Lower leg skin (tissue), 3 donors: ENCODE measurements at regions not wholly inside any gene's neighbourhood (a gene's known extent, or its start where the extent isn't known, plus 50 kb on each side); places are given as distances from the start of the nearest gene placed in this dataset.
"Not testable (repeated sequence)": the region's sequence is repeated elsewhere in the genome, so short reads cannot be mapped to it uniquely, and the experiment has no call there.

Source experiments
- CTCF ChIP-seq, 3 donors: fragments of 450-650 bp; IDR thresholded peaks; one replicate each; pipeline ENCODE4 v1.5.1; 2016; ENCODE audit warnings: antibody characterized with exemption in 3 of 3, mild to moderate bottlenecking in 3 of 3, moderate library complexity in 2 of 3
- POLR2A ChIP-seq, 2 donors: fragments of 450-650 bp; IDR thresholded peaks; one replicate each; pipeline ENCODE4 v1.6.1; 2016 to 2017; ENCODE audit warnings: antibody characterized with exemption in 2 of 2, mild to moderate bottlenecking in 1 of 2, moderate library complexity in 1 of 2

DNA sequence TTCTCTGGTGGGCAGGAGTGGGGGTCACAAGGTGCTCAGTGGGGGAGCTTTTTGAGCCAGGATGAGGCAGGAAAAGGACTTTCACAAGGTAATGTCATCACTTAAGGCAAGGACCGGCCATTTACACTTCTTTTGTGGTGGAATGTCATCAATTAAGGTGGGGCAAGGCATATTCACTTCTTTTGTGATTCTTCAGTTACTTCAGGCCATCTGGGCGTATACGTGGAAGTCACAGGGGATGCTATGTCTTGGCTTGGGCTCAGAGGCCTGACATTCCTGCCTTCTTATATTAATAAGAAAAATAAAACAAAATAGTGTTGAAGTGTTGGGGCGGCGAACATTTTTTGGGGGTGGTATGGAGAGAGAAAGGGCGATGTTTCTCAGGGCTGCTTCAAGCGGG is 179.5 kb downstream of the CD83 start:
- not testable (repeated sequence) for TF ChIP-seq CTCF, POLR2A (IDR thresholded peaks at IDR 0.05)
